DMS153 treated with DMSO at 0.1 percent for 48 hours (cell line): ENCODE measurements at regions not wholly inside any gene's neighbourhood (a gene's known extent, or its start where the extent isn't known, plus 50 kb on each side); places are given as distances from the start of the nearest gene placed in this dataset.
"Not testable (repeated sequence)": the region's sequence is repeated elsewhere in the genome, so short reads cannot be mapped to it uniquely, and the experiment has no call there.

Experiments
- DNase-seq: peaks from one replicate; lab custom pipeline; 2025; ENCODE audit not compliant: unreplicated experiment; lab: John Stamatoyannopoulos, UW

DNA sequence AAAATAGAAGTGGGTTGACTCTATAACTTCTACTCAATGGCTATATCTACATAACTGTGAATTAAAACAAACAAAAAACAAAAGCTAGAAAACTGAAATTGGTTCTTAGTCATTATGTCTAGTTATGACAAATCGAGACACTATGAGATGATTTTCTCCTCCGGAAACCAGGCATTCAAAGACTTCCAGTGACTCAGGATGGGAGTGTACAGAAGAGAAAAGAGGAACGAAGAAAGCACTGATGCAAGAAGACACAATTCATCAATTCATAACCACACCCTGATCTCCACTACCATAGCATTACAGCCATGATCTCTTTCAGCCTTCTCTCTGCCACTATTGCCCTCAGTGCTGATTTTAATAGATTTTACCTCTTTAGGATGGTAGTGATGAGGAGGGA, 253.6 kb downstream of the CBLL2 start:
- DNase-seq, result no peak

DNA sequence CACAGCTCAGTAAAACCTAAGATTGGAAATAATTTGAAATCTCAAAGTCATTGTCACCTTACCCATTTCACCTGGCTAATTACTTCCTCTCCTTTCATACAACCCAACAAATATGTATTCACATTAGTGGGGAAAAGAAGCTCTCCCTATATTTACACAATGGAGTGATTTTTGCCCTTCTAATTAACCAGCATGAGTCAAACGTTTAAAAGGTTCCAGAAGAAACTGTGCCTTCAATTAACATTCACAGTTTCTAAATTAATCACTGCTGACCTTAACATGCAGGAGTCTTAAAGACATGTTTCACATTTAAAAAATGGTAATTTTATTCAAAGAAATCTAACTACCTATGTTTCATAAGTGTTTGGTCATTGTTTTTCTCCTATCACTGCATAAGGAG, 254.6 kb downstream of the CBLL2 start:
- DNase-seq, result no peak

DNA sequence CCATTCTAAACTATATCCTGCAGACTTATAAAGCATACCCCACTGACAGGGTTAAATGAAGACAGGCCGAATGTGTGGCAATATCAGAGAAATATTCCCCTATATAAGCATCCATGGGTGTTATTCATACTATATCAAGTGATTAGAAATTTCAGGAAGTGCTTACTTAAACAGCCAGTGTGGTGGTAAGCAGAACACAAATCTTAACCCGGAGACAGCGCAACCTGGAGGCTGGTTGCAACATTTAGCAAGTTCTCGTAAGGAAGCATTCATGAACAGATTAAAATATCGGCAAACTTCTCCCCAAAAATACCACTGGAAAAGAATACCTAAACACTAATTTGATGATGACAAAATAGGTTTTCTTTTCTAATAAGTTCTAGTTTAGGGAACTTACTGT, 261.2 kb downstream of the CBLL2 start:
- DNase-seq, result no peak

DNA sequence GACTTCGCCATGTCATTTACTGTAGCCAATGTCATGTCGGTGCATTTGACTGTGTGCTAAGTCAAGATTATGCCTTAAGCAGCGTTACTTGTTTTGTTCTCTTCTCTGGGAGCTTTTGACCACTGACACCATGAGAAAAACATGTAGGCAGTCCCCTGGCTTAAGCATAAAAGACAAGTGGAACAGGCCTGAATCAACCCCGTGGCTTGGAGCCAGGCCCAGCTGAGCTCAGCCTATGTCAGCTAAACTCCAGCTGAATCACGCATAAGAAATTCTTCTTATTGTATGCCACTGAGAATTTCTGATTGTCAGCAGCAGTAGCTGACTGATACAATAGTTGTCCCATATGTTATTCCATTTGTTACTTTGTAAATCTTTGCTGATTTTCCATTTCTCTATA, 261.9 kb downstream of the CBLL2 start:
- DNase-seq, result no peak

DNA sequence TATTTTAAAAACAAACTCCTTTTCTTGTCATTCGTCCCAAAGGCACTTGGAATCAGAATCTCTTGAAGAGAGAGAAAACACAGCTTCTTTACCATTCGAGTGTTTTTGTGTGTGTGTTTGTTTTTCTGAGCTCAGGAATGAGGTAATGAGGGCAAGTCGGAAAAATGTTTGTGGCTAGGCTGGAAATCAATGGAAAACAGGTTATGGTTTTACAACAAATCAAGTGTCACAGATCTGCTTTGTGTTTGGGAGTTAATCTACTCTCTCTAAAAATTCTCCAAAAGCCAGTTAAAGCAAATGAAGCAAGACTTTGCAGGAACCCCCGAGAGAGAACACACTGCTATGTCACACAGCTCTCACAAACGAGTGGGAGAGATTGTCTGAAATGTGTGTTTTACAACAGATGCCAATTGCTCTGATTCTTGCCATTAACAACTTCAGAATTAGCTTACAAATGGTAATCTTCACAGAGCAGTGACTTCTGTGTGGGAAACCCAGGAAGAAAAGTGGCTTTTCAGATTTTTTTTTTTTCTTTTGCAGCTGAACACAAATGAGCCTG, 264.1 kb downstream of the CBLL2 start:
- DNase-seq, result no peak

DNA sequence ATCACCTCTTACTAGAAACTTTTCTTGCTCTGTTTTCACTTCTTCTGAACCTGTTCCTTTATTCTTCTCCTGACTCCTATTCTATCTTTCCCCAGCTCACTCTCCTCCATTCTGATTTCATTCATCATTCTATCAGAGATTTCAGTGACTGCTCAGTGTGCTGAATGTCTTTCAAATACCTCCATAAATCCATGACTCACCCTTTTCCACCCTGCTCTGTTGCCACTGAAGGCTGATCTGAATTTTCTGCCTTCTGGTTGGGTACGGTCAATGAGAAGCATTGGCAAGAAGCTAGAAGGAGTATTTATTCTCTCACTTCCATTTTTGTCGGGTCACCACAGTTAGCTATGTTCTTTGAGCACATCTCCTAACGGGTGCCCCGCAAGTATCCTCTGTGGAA, 265.9 kb downstream of the CBLL2 start:
- no peak for DNase-seq

DNA sequence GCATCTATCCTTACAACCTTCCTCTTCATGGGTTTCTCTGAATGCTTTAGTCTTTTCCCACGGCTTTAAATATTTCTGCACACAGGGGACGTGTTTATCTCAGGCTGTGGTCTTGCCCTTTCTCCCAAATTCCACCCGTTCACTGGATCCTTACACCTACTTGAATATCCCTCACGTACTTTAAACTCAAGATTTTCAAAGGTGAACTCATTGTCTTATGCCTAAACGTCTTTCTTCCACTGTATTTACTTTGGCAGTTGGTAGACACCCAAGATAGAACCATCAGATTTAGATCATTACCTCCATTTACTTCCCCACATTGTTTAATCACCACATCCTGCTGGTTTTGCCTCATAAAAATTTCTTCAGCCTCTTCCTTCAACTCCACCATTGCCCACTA, 269.2 kb downstream of the CBLL2 start:
- DNase-seq, result no peak

DNA sequence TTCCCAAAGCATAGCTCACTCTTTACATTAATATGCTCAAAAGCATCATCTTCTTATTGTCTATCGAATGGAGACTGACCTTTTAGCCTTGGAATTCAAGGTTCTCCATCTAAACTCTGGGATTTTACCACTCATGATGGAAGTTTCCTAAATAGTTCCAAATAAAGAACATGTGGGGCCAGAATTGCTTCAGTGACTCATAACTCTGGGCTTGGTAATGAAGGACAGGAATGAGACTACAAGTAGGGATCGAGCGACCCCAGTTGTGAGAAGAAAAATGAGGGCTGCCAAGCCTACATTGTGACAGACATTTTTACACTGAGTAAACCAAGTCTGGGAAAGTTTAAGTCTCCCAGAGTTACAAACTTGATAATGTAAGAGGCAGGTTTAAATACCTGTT, 269.9 kb downstream of the CBLL2 start:
- DNase-seq, result no peak

DNA sequence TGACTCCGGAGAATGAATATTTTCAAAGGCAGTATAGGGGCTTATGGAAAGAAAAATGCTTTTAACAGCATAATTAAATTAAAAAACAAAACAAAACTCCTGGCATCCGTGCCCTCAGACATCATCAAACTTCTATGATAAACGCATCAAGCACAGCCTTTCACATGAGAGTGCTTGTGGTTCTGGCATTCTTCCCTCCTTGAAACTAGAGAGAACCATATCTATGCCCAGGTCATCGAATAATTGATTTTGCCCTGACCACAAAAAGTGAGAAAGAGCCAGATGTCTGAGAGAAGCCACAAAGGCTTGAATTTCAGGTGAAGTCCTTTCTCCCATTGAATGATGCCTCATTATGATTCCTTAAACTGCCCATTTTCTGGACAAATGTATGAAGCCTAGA, 286.8 kb downstream of the CBLL2 start:
- DNase-seq, result no peak

DNA sequence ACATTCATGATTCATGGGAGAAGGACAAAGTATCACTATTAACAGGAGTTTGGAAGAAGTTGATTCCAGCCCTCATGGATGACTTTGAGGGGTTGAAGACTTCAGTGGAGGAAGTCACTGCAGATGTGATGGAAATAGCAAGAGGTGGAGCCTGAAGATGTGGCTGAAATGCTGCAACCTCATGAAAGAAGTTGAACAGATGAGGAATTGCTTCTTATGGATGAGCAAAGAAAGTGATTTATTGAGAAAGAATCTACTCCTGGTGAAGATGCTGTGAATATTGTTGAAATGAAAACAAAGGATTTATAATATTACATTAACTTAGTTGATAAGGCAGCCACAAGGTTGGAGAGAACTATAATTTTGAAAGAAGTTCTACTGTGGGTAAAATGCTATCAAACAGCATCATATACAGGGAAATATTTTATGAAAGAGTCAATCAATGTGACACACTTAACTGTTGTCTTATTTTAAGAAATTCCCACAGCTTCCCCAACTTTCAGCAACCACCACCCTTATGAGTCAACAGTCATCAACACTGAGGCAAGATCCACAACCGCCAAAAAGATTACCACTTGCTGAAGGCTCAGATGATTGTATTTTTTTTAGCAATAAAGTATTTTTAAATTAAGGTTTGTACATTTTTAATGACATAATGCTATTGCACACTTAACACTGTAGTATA, 302.6 kb downstream of the CBLL2 start:
- DNase-seq, result no peak

DNA sequence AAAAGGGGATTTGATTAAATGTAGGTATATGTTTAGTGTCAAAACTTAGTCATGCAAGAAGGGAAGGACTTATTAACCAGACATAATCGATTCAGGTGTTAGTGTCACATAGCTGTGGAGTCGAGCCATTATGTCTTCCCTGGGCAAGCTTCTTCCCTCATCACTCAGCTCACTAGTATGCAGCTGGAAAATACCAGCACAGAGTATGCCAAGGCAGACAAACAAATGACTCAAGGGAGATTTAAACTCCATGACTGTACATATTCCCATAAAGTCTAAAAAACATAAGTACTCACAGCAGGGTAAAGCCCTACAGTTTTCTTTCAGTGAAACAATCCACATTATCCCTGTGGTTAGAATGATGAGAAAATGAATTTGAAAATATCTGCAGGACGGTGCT, 304.5 kb downstream of the CBLL2 start:
- no peak for DNase-seq

DNA sequence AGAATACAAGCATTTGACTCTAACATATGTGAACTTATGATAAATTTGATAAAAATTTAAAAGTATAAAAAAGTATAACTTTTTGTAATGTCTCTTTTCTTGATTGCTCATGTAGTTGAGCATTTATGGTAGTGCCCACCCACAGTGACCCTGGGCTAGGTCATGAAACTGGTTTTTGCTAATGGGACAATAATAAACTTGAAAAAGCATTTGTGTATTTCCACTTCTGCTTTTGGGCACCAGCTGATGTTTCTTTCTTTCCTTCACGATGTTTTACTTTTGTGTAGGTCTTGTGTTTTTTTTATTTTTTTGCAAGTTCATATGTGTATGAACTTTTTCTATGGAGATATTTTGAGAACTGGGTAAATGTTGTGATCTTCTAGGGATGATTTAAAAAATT, 313.1 kb downstream of the CBLL2 start:
- DNase-seq, result no peak

DNA sequence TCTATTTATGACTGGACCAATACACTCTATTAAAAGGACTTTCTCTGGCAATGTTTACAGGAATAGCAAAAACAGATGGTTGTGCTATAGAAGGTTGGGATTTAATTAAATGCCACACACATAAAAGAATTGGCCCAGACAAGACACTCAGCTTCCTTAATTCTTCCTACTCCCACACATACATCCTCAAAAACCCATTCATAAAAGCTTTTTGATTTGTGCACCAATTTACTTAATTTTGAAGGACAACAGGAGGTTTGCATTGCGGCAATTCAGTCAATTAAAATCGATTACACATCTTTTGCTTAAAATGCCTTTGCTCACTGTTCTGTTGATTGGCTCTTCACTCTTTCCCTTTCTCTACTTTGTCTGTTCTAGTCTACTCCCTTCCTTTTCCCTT, 317.1 kb downstream of the CBLL2 start:
- no peak for DNase-seq

DNA sequence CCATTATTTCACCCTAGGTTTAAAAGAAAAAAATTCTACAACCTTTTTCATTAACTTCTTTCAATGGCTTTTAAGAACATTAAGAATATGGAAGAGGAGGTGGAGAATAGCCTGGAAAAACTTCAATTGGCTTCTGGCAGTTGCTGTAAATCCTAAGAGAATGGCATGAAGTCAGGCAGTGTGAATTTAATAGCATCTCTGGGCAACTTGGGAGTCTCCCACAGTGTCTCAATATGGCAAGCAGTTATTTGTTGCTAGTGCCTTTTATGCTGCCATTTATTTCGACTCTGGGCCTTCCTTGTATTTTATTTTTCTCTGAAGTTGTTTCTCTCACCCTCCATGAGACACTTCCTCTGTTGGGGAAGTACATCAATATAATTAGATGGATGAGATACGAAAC, 322.1 kb downstream of the CBLL2 start:
- no peak for DNase-seq

DNA sequence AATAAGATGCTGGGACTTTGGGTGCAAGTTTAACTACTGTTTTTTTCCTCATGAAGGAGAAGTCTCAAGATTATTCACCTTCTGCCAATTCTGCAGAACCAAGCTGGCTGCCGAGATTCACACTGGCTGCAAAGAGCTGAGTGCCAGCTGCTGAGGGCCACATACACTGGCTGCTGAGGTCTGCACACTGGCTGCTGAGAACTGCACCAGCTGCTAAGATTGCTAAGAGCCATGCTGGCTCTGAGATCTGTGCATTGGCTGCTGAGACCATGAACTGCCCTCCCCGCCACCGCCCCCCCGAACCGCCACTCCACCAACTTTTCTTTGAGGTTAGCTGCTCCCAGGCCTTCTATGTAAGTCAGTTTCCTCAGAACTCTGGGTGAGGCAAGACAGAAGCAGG, 330.3 kb downstream of the CBLL2 start:
- DNase-seq, result no peak

DNA sequence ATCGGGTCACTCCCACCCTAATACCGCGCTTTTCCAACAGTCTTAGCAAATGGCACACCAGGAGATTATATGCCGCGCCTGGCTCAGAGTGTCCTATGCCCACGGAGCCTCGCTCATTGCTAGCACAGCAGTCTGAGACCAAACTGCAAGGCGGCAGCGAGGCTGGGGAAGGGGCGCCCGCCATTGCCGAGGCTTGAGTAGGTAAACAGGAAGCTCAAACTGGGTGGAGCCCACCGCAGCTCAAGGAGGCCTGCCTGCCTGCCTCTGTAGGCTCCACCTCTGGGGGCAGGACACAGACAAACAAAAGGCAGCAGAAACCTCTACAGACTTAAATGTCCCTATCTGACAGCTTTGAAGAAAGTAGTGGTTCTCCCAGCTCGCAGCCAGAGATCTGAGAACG, 336.7 kb downstream of the CBLL2 start:
- not testable (repeated sequence) for DNase-seq

DNA sequence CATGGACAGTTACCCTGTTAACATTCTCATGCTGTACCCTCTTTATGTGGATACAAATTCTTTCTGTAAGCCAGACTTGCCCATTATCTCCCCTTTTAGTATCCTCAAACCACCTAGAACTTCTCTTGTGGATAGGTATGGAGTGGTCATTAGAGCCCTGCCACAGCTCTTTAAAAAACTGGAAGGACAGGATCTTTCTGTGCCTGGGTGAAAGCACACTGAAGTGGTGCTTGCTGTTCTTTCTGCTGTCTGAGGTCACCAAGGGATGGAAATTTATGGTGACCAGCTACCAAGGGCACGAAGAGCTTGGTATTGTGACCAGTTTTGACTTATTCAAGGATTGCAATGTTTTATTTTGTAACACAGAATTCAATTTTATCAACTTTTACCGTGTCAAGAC, 344.2 kb downstream of the CBLL2 start:
- no peak for DNase-seq

DNA sequence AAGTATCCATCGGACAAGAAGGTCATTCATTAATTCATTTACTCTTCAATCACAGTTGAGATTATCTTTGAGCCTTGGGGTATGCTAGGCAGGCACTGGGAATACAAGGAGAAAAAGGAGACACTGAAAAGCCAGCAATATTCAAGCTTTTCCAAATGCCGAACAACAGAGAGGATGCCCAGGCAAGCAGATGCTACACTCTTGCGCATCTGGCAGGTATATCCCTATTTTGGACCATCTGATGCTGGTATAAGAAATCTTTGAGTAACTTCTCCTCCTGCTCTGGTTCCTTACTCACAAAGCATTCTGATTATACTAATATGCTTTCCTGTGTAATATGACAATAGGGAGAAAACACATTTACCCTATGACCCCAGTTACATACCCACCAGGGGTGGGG, 354.9 kb downstream of the CBLL2 start:
- no peak for DNase-seq

DNA sequence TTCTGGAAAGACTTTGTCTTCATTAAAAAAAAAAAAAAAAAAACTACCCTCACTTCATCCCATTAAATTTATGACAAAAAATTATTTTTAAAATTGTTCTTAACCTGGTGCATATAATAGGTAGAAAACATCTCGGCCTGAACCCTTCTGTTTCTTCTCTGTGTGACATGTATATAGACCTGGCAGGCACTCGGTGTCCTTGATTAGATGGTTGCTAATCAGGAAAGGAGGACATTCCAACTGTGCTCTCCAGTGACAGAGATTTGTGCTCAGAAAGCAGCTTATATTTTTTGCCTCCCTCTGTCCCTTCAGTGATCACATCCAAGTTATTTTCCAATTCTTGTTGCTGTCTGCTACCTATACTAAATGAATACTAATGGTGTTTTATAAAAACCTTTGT, 355.6 kb downstream of the CBLL2 start:
- no peak for DNase-seq

DNA sequence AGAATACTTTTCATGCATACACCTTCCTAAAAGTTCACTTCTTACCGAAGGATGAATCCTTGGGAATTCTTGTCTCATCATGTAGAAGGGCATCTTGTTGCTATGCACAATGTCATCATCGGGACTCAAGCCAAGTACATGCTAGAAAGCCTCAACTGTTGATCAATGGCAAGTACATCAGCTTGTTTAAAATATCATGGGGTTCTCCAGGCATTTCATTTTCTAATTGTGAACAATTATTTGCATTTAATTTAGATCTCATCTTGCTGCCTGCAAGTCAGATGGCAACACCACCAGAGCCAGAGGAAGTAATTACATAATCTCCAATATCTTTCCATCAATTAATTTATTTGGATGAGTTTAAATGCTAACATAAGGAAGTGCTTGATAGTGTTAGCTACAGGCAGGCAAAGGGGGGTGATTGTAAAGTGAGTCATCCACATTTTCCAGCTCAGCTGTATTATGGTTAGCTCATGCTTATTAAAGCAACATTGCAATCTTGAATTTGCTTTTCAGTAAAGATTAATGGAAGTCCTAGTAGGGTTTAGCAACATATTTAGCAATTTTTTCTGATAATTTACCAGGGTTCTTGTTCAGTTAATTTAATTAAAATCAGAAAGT, 356.5 kb downstream of the CBLL2 start:
- no peak for DNase-seq

DNA sequence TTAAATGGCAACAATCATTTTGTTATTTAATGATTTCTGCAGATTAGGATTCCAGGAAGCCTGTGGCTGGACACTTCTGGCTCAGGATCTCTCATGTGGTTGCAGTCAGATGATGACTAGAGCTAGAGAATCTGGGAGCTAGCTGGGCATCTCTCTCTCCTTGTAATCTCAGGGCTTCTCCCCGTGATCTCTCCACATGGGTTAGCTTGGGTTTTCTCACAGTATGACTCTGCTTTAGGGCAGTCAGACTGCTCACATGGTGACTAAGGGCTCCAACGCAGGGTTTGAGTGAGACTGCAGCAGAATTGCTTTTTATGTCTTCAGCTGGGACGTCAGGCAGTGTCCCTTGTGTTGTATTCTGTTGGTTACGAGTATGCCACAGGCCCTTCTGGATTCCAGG, 361.4 kb downstream of the CBLL2 start:
- DNase-seq, result no peak

DNA sequence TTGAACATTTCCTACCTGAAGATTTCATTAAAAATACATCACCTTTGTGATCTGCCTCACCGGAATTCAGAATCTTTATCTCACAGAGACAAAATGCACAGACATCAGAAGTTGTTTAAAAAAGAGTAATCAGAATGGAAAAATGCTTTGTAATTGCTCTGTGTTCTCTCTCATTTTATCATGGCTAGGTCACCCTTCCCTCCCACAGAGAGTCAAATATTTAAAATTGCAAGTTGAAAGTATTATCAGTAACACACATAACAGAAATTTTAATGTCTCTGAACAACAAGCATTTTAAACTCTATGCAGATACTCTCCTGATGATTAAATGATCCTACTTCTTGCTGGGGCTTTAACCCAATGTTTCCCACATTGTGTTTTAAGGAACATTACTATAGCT, 362.0 kb downstream of the CBLL2 start:
- no peak for DNase-seq

DNA sequence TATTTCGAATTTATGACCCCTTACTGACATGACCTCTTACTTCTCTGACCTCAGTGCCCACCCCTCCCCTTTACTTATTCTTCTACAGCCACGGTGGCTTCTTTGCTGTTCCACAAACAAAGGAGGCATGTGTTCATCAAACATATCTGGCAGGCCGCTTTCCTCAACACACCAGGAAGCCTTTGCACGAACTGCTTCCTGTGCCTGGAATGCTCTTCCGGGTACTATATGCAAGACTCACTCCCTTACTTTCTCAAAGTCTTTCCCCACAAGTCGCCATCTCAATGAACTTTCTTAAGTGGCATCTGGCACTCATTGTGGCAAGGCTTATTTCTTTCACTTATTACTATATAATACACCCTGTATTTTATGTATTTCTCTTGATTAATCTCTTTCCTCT, 351.5 kb upstream of the DDX53 start:
- no peak for DNase-seq
